WTC11 (cell line): ENCODE measurements at regions not wholly inside any gene's neighbourhood (a gene's known extent, or its start where the extent isn't known, plus 50 kb on each side); places are given as distances from the start of the nearest gene placed in this dataset.

Experiments used
- ATAC-seq: fragments of 200-7000 bp; cut with Tn5 transposase; 2 replicates; pipeline ENCODE4 v1.10.0; 2021; ENCODE audit warnings: mild to moderate bottlenecking, moderate library complexity
- CTCF ChIA-PET: fragments of 300-600 bp; sonication (Branson Sonifier 250); formaldehyde crosslinking; loops from one replicate; lab custom pipeline; 2021; ENCODE audit warnings: antibody characterized with exemption; lab: Charles Lee
- POLR2A ChIA-PET: fragments of 350-600 bp; sonication (Branson Sonifier 250); formaldehyde crosslinking; loops from one replicate; lab custom pipeline; 2021; ENCODE audit warnings: antibody characterized with exemption; lab: Charles Lee
- DNase-seq: peaks from one replicate; pipeline ENCODE4 v3.0.0; 2021; ENCODE audit warnings: low spot score
- H3K27ac Mint-ChIP-seq: 2 replicates; pipeline ENCODE4 v1.8.0; 2021; ENCODE audit warnings: mixed read lengths
- H3K27me3 Mint-ChIP-seq: 2 replicates; pipeline ENCODE4 v1.8.0; 2021; ENCODE audit warnings: low read depth, mild to moderate bottlenecking, moderate library complexity, mixed read lengths
- H3K36me3 Mint-ChIP-seq: 2 replicates; pipeline ENCODE4 v1.8.0; 2021; ENCODE audit warnings: mixed read lengths
- H3K4me1 Mint-ChIP-seq: 2 replicates; pipeline ENCODE4 v1.8.0; 2022; ENCODE audit warnings: mixed read lengths
- H3K4me3 Mint-ChIP-seq: 2 replicates; pipeline ENCODE4 v1.8.0; 2021; ENCODE audit warnings: mild to moderate bottlenecking, moderate library complexity, mixed read lengths
- H3K9me3 Mint-ChIP-seq: 2 replicates; pipeline ENCODE4 v1.8.0; 2021; ENCODE audit warnings: mixed read lengths
- CBFB ChIP-seq: sonication (generic); formaldehyde crosslinking; IDR thresholded peaks from 2 replicates; pipeline ENCODE4 v1.8.1; 2022; ENCODE audit warnings: mild to moderate bottlenecking, low read depth, missing genetic modification reagents
- CTCF ChIP-seq: fragments of 200-600 bp; IDR thresholded peaks from 2 replicates; pipeline ENCODE4 v1.8.0; 2022; ENCODE audit warnings: antibody characterized with exemption
- FOXJ3 ChIP-seq: sonication (generic); formaldehyde crosslinking; IDR thresholded peaks from 2 replicates; pipeline ENCODE4 v1.9.0; 2021; ENCODE audit warnings: missing genetic modification reagents, mild to moderate bottlenecking, borderline replicate concordance
- FOXP1 ChIP-seq: sonication (generic); formaldehyde crosslinking; IDR thresholded peaks from 2 replicates; pipeline ENCODE4 v1.8.0; 2022; ENCODE audit warnings: missing genetic modification reagents, mild to moderate bottlenecking, moderate library complexity, borderline replicate concordance
- MLX ChIP-seq: sonication (generic); formaldehyde crosslinking; IDR thresholded peaks from 2 replicates; pipeline ENCODE4 v1.8.1; 2023; ENCODE audit warnings: mild to moderate bottlenecking, missing genetic modification reagents, moderate library complexity
- NR2C2 ChIP-seq: sonication (generic); formaldehyde crosslinking; IDR thresholded peaks from 2 replicates; pipeline ENCODE4 v1.8.0; 2022; ENCODE audit warnings: mild to moderate bottlenecking, missing genetic modification reagents
- NR3C1 ChIP-seq: sonication (generic); formaldehyde crosslinking; conservative IDR thresholded peaks from 2 replicates; pipeline ENCODE4 v1.8.1; 2023; ENCODE audit warnings: low read depth, mild to moderate bottlenecking, missing genetic modification reagents
- PRDM15 ChIP-seq: sonication (generic); formaldehyde crosslinking; IDR thresholded peaks from 2 replicates; pipeline ENCODE4 v1.8.0; 2022; ENCODE audit warnings: missing genetic modification reagents
- RELA ChIP-seq: sonication (generic); formaldehyde crosslinking; IDR thresholded peaks from 2 replicates; pipeline ENCODE4 v1.8.1; 2022; ENCODE audit warnings: missing genetic modification reagents, mild to moderate bottlenecking, borderline replicate concordance
- RORB ChIP-seq: fragments of 250-450 bp; sonication (Bioruptor Pico); IDR thresholded peaks from 2 replicates; pipeline ENCODE4 v1.9.0; 2021; ENCODE audit warnings: mild to moderate bottlenecking
- SOX15 ChIP-seq: fragments of 250-450 bp; sonication (Bioruptor Pico); IDR thresholded peaks from 2 replicates; pipeline ENCODE4 v1.9.0; 2021; ENCODE audit warnings: mild to moderate bottlenecking
- ZNF138 ChIP-seq: sonication (generic); formaldehyde crosslinking; conservative IDR thresholded peaks from 2 replicates; pipeline ENCODE4 v1.8.1; 2022; ENCODE audit warnings: mild to moderate bottlenecking, moderate library complexity, missing genetic modification reagents
- ZNF317 ChIP-seq: sonication (generic); formaldehyde crosslinking; IDR thresholded peaks from 2 replicates; pipeline ENCODE4 v1.8.1; 2023; ENCODE audit warnings: low read depth, mild to moderate bottlenecking, moderate library complexity, missing genetic modification reagents, borderline replicate concordance
- ZNF416 ChIP-seq: fragments of 250-450 bp; sonication (Bioruptor Pico); IDR thresholded peaks from 2 replicates; pipeline ENCODE4 v1.9.0; 2021; ENCODE audit warnings: mild to moderate bottlenecking, inconsistent platforms
- ZNF671 ChIP-seq: fragments of 250-450 bp; sonication (Bioruptor Pico); IDR thresholded peaks from 2 replicates; pipeline ENCODE4 v1.8.0; 2021; ENCODE audit warnings: mild to moderate bottlenecking
- TF ChIP-seq, protein P1 (sequence below): sonication (generic); formaldehyde crosslinking; IDR thresholded peaks from 2 replicates; pipeline ENCODE4 v1.8.1; 2022; ENCODE audit warnings: mild to moderate bottlenecking, missing genetic modification reagents, moderate library complexity, borderline replicate concordance
- TF ChIP-seq, protein P2 (sequence below): sonication (generic); formaldehyde crosslinking; IDR thresholded peaks from 2 replicates; pipeline ENCODE4 v1.8.0; 2023; ENCODE audit warnings: missing genetic modification reagents, mild to moderate bottlenecking, borderline replicate concordance
- TF ChIP-seq, protein P3 (sequence below): sonication (generic); formaldehyde crosslinking; IDR thresholded peaks from 2 replicates; pipeline ENCODE4 v1.8.0; 2022; ENCODE audit warnings: mild to moderate bottlenecking, missing genetic modification reagents

DNA sequence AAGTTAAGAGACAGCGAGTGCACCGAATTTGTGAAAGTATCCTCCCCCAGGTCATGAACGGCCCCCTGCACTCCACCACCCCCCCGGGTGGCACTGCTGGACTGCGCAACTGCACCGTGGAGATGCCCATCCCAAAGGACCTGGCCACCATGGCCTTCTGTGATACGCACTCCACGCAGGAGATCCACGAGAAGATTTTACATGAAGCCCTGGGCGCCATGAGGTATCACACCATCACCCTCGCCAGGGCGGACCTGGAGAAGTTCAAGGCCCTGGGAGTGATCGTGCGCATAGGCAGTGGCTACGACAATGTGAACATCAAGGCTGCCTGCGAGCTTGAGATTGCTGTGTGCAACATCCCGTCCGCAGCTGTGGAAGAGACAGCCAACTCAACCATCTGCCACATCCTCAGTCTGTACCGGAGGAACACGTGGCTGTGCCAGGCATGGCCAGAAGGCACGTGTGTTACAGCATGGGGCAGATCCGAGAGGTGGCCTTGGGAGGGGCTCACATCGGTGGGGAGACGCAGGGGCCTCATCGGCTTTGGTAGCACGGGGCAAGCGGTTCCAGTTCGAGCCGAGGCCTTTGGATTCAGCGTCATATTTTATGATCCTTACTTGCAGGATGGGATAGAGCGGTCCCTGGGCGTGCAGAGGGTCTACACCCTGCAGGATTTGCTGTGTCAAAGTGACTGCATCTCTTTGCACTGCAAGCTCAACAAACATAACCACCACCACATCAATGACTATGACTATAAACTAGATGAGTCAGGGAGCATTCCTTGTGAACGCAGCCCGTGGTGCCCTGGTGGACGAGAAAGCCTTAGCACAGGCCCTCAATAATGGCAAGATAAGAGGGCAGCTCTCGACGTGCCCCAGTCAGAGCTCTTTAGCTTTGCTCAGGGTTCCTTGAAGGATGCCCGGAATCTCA is 290.8 kb upstream of the MC4R start (continued):
- TF ChIP-seq PRDM15 (CRISPR knock-in tag) (no peak), RORB (CRISPR knock-in tag) (no peak), CBFB (no peak)
- TF ChIP-seq, protein P1, sequence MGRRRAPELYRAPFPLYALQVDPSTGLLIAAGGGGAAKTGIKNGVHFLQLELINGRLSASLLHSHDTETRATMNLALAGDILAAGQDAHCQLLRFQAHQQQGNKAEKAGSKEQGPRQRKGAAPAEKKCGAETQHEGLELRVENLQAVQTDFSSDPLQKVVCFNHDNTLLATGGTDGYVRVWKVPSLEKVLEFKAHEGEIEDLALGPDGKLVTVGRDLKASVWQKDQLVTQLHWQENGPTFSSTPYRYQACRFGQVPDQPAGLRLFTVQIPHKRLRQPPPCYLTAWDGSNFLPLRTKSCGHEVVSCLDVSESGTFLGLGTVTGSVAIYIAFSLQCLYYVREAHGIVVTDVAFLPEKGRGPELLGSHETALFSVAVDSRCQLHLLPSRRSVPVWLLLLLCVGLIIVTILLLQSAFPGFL (CRISPR knock-in tag), result no peak

DNA sequence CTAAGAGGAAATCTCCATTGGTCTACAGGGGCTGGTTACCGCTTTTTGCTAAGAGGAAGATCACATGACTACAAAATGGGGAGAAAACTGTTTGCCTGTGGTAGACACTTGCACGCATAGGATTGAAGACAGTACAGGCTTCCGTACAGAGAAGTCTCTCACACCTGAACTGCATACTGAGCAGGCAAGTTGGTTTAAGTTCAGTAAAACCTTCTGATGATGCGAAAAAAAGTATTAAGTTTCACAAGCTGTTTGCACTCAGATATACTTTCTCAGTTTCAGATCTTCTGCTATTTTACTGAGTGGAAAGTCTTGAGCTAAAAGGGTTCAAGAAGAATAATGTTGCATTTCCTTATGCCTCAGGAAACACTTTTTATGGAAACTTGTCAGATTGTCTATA is 292.2 kb upstream of the MC4R start:
- Mint-ChIP-seq H3K27me3 (no peaks in the 10 kb centered on the region), H3K36me3 (no peaks in the 10 kb centered on the region), H3K9me3 (no peaks in the 10 kb centered on the region), H3K27ac (no peak overlapping the region), H3K4me1 (0 out of 2 replicates have a peak, but pooled peaks cover 4% of the 10 kb centered on the region), H3K4me3 (no peak overlapping the region)
- TF ChIP-seq ZNF317 (CRISPR knock-in tag) (no peak), ZNF138 (CRISPR knock-in tag) (no peak)
- DNase-seq, result no peak
- POLR2A ChIA-PET, result no interaction called here
- CTCF ChIA-PET, result no interaction called here
- ATAC-seq, result no peak

- Mint-ChIP-seq H3K27ac (no peak overlapping the region), H3K4me3 (no peak overlapping the region), H3K4me1 (peaks cover 14% of the 10 kb centered on the region), H3K27me3 (no peaks in the 10 kb centered on the region), H3K36me3 (no peaks in the 10 kb centered on the region), H3K9me3 (0 out of 2 replicates have a peak, but pooled peaks cover 3% of the 10 kb centered on the region)
- no peak for DNase-seq
- POLR2A ChIA-PET, result no interaction called here
- CTCF ChIA-PET, result no interaction called here
- ATAC-seq, result no peak
- TF ChIP-seq FOXJ3 (CRISPR knock-in tag), result no peak
- TF ChIP-seq ZNF416 (CRISPR knock-in tag), result no peak
- no peak for TF ChIP-seq RELA (CRISPR knock-in tag)
- no peak for TF ChIP-seq NR2C2 (CRISPR knock-in tag)
- TF ChIP-seq, protein P2, sequence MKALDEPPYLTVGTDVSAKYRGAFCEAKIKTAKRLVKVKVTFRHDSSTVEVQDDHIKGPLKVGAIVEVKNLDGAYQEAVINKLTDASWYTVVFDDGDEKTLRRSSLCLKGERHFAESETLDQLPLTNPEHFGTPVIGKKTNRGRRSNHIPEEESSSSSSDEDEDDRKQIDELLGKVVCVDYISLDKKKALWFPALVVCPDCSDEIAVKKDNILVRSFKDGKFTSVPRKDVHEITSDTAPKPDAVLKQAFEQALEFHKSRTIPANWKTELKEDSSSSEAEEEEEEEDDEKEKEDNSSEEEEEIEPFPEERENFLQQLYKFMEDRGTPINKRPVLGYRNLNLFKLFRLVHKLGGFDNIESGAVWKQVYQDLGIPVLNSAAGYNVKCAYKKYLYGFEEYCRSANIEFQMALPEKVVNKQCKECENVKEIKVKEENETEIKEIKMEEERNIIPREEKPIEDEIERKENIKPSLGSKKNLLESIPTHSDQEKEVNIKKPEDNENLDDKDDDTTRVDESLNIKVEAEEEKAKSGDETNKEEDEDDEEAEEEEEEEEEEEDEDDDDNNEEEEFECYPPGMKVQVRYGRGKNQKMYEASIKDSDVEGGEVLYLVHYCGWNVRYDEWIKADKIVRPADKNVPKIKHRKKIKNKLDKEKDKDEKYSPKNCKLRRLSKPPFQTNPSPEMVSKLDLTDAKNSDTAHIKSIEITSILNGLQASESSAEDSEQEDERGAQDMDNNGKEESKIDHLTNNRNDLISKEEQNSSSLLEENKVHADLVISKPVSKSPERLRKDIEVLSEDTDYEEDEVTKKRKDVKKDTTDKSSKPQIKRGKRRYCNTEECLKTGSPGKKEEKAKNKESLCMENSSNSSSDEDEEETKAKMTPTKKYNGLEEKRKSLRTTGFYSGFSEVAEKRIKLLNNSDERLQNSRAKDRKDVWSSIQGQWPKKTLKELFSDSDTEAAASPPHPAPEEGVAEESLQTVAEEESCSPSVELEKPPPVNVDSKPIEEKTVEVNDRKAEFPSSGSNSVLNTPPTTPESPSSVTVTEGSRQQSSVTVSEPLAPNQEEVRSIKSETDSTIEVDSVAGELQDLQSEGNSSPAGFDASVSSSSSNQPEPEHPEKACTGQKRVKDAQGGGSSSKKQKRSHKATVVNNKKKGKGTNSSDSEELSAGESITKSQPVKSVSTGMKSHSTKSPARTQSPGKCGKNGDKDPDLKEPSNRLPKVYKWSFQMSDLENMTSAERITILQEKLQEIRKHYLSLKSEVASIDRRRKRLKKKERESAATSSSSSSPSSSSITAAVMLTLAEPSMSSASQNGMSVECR (CRISPR knock-in tag), result no peak
- TF ChIP-seq, protein P3, sequence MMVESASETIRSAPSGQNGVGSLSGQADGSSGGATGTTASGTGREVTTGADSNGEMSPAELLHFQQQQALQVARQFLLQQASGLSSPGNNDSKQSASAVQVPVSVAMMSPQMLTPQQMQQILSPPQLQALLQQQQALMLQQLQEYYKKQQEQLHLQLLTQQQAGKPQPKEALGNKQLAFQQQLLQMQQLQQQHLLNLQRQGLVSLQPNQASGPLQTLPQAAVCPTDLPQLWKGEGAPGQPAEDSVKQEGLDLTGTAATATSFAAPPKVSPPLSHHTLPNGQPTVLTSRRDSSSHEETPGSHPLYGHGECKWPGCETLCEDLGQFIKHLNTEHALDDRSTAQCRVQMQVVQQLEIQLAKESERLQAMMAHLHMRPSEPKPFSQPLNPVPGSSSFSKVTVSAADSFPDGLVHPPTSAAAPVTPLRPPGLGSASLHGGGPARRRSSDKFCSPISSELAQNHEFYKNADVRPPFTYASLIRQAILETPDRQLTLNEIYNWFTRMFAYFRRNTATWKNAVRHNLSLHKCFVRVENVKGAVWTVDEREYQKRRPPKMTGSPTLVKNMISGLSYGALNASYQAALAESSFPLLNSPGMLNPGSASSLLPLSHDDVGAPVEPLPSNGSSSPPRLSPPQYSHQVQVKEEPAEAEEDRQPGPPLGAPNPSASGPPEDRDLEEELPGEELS (CRISPR knock-in tag), result no peak
- no peak for TF ChIP-seq ZNF671 (CRISPR knock-in tag)
- no peak for TF ChIP-seq ZNF317 (CRISPR knock-in tag)
- TF ChIP-seq NR3C1 (CRISPR knock-in tag), result no peak
- TF ChIP-seq CTCF, result no peak
- no peak for TF ChIP-seq SOX15
- TF ChIP-seq FOXP1 (CRISPR knock-in tag), result no peak
- TF ChIP-seq MLX (CRISPR knock-in tag), result no peak
Measured at GRCh38 chr18:60667016-60667415, 294.4 kb upstream of the MC4R start.
